ENCODE measurements at regions not wholly inside any gene's neighbourhood (a gene's known extent, or its start where the extent isn't known, plus 50 kb on each side); places are given as distances from the start of the nearest gene placed in this dataset.

- DNase-seq: no peak
- no peaks in the 10 kb centered on the region for H4K20me1 ChIP-seq (ENCODE audit: insufficient read depth, low read length)
- no peak for TF ChIP-seq CTCF (IDR thresholded peaks at IDR 0.05; ENCODE audit: low read length)
- TF ChIP-seq EZH2 (optimal IDR thresholded peaks at IDR 0.05; ENCODE audit: low read depth, low read length): no peak
- no peak for TF ChIP-seq EZH2phosphoT487 (IDR thresholded peaks at IDR 0.05; ENCODE audit: low read length)
- no peak overlapping the region for H3K9ac ChIP-seq (ENCODE audit: low read length)
- H3K4me3 ChIP-seq (ENCODE audit: low read length): no peak overlapping the region
- no peak overlapping the region for H2AFZ ChIP-seq (ENCODE audit: low read length)
- no peaks in the 10 kb centered on the region for H3K27me3 ChIP-seq (replicated peaks; ENCODE audit: insufficient read depth, low read length)
- H3K36me3 ChIP-seq (replicated peaks; ENCODE audit: insufficient read depth, low read length): no peaks in the 10 kb centered on the region
- no peaks in the 10 kb centered on the region for H3K4me1 ChIP-seq (ENCODE audit: low read length)
- no peaks in the 10 kb centered on the region for H3K9me3 ChIP-seq (replicated peaks; ENCODE audit: insufficient read depth, low read length)
- no peaks in the 10 kb centered on the region for H3K9me2 ChIP-seq (replicated peaks; ENCODE audit: insufficient read depth, low read length)
- no peak overlapping the region for H3K4me2 ChIP-seq (ENCODE audit: low read depth, low read length)
- no peaks in the 10 kb centered on the region for H3K79me2 ChIP-seq (ENCODE audit: low read length)
- H3F3A ChIP-seq (ENCODE audit: insufficient read depth, low read length): no peaks in the 10 kb centered on the region
- H3K27ac ChIP-seq (ENCODE audit: low read length): no peak overlapping the region
Measured at GRCh38 chr18:2254977-2255376, 316.3 kb downstream of the METTL4 start.

GRCh38 chr18:2256577-2256976, 314.7 kb downstream of the METTL4 start:
- no peak overlapping the region for H2AFZ ChIP-seq (ENCODE audit: low read length)
- no peak overlapping the region for H3K4me2 ChIP-seq (ENCODE audit: low read depth, low read length)
- no peak overlapping the region for H3K9ac ChIP-seq (ENCODE audit: low read length)
- TF ChIP-seq EZH2 (optimal IDR thresholded peaks at IDR 0.05; ENCODE audit: low read depth, low read length) (no peak), EZH2phosphoT487 (IDR thresholded peaks at IDR 0.05; ENCODE audit: low read length) (no peak), CTCF (IDR thresholded peaks at IDR 0.05; ENCODE audit: low read length) (no peak)
- DNase-seq: no peak
- H4K20me1 ChIP-seq (ENCODE audit: insufficient read depth, low read length): no peaks in the 10 kb centered on the region
- no peaks in the 10 kb centered on the region for H3K4me1 ChIP-seq (ENCODE audit: low read length)
- no peaks in the 10 kb centered on the region for H3K36me3 ChIP-seq (replicated peaks; ENCODE audit: insufficient read depth, low read length)
- no peaks in the 10 kb centered on the region for H3K27me3 ChIP-seq (replicated peaks; ENCODE audit: insufficient read depth, low read length)
- H3K9me3 ChIP-seq (replicated peaks; ENCODE audit: insufficient read depth, low read length): no peaks in the 10 kb centered on the region
- no peaks in the 10 kb centered on the region for H3F3A ChIP-seq (ENCODE audit: insufficient read depth, low read length)
- H3K79me2 ChIP-seq (ENCODE audit: low read length): no peaks in the 10 kb centered on the region
- no peak overlapping the region for H3K4me3 ChIP-seq (ENCODE audit: low read length)
- H3K9me2 ChIP-seq (replicated peaks; ENCODE audit: insufficient read depth, low read length): no peaks in the 10 kb centered on the region
- no peak overlapping the region for H3K27ac ChIP-seq (ENCODE audit: low read length)

- Histone ChIP-seq H4K20me1 (ENCODE audit: insufficient read depth, low read length) (no peaks in the 10 kb centered on the region), H3K9me3 (replicated peaks; ENCODE audit: insufficient read depth, low read length) (no peaks in the 10 kb centered on the region), H3K27me3 (replicated peaks; ENCODE audit: insufficient read depth, low read length) (no peaks in the 10 kb centered on the region), H3K79me2 (ENCODE audit: low read length) (no peaks in the 10 kb centered on the region), H3K27ac (ENCODE audit: low read length) (no peak overlapping the region), H3K4me1 (ENCODE audit: low read length) (no peaks in the 10 kb centered on the region), H3F3A (ENCODE audit: insufficient read depth, low read length) (no peaks in the 10 kb centered on the region), H3K4me2 (ENCODE audit: low read depth, low read length) (no peak overlapping the region), H3K9ac (ENCODE audit: low read length) (no peak overlapping the region), H3K36me3 (replicated peaks; ENCODE audit: insufficient read depth, low read length) (no peaks in the 10 kb centered on the region), H2AFZ (ENCODE audit: low read length) (no peak overlapping the region), H3K4me3 (ENCODE audit: low read length) (no peak overlapping the region), H3K9me2 (replicated peaks; ENCODE audit: insufficient read depth, low read length) (no peaks in the 10 kb centered on the region)
- DNase-seq: no peak
- TF ChIP-seq CTCF (IDR thresholded peaks at IDR 0.05; ENCODE audit: low read length): no peak
- no peak for TF ChIP-seq EZH2phosphoT487 (IDR thresholded peaks at IDR 0.05; ENCODE audit: low read length)
- no peak for TF ChIP-seq EZH2 (optimal IDR thresholded peaks at IDR 0.05; ENCODE audit: low read depth, low read length)
Measured at GRCh38 chr18:2258954-2259353, 312.4 kb downstream of the METTL4 start.
